SU-DHL-6 (cell line): ENCODE measurements at regions not wholly inside any gene's neighbourhood (a gene's known extent, or its start where the extent isn't known, plus 50 kb on each side); places are given as distances from the start of the nearest gene placed in this dataset.

Experiments
- EZH2phosphoT487 ChIP-seq: fragments of 200-600 bp; sonication (generic), shearing (Covaris generic); conservative IDR thresholded peaks from 2 replicates; pipeline ENCODE4 v1.6.1; 2018; ENCODE audit warnings: mild to moderate bottlenecking, antibody characterized with exemption, low read length, moderate library complexity, mixed read lengths
- TF ChIP-seq, protein P1 (sequence below): fragments of 200-600 bp; sonication (generic); IDR thresholded peaks from one replicate; pipeline ENCODE4 v1.5.1; 2017; ENCODE audit warnings: antibody characterized with exemption, mild to moderate bottlenecking, low read length, moderate library complexity; ENCODE audit not compliant: insufficient read depth, poor library complexity, severe bottlenecking

GRCh38 chr4:181224852-181225251, 1018.4 kb upstream of the TENM3 start:
- TF ChIP-seq, protein P1, sequence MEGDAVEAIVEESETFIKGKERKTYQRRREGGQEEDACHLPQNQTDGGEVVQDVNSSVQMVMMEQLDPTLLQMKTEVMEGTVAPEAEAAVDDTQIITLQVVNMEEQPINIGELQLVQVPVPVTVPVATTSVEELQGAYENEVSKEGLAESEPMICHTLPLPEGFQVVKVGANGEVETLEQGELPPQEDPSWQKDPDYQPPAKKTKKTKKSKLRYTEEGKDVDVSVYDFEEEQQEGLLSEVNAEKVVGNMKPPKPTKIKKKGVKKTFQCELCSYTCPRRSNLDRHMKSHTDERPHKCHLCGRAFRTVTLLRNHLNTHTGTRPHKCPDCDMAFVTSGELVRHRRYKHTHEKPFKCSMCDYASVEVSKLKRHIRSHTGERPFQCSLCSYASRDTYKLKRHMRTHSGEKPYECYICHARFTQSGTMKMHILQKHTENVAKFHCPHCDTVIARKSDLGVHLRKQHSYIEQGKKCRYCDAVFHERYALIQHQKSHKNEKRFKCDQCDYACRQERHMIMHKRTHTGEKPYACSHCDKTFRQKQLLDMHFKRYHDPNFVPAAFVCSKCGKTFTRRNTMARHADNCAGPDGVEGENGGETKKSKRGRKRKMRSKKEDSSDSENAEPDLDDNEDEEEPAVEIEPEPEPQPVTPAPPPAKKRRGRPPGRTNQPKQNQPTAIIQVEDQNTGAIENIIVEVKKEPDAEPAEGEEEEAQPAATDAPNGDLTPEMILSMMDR: no peak
- TF ChIP-seq EZH2phosphoT487: no peak
